ENCODE measurements at regions not wholly inside any gene's neighbourhood (a gene's known extent, or its start where the extent isn't known, plus 50 kb on each side); places are given as distances from the start of the nearest gene placed in this dataset.
"Not testable (repeated sequence)": the region's sequence is repeated elsewhere in the genome, so short reads cannot be mapped to it uniquely, and the experiment has no call there.

DNA sequence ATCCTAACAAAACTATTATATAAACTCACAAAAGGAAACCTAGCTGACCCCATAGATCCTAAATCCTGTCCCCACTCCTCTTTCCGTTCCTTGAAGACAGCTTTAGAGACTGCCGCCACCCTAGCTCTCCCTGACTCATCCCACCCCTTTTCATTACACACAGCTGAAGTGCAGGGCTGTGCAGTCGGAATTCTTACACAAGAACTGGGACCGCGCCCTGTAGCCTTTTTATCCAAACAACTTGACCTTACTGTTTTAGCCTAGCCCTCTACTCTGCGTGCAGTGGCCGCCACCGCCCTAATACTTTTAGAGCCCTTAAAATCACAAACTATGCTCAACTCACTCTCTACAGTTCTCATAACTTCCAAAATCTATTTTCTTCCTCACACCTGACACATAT, 264.0 kb downstream of the SMARCA2 start:
- not testable (repeated sequence) for DNase-seq

DNA sequence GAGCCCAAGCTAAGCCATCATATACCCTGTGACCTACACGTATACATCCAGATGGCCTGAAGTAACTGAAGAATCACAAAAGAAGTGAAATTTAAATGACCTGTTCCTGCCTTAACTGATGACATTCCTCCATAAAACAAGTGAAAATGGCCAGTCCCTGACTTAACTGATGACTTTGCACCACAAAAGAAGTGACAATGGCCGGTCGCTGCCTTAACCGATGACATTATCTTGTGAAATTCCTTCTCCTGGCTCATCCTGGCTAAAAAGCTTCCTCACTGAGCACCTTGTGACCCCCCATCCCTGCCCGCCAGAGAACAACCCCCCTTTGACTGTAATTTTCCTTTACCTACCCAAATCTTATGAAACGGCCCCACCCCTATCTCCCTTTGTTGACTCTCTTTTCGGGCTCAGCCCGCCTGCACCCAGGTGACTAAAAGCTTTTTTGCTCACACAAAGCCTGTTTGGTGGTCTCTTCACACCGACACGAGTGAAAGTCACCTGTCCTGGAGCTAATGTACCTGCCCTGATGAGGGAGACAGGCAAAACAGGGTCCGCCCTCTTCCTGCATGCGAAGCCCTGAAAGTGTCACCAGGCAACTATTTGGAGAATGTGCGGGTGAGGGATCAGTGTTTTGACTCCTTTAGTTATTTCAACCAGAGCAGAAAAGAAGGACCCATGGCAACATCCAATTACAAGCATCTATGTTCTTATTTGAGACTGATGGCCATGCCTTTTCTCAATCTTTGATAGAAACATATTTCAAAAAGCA, 266.1 kb downstream of the SMARCA2 start:
- DNase-seq = no peak

DNA sequence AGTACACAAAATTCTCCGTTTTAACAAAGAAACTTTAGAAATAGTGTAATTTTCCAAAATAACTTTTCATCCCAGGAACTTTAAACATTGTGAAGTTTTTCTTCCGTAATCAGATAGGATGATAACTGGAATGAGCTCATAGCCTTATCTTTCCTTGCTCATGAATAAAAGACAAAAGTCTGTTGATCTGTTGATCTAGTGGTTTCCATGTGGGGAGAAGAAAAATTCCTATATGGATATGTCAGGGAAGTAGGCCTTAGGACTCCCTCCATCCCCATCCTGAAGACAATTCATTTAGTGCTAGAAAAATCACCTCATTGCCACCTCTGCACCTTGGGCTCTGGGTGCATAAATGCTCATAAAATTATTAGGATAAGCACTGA, 266.6 kb downstream of the SMARCA2 start:
- no peak for DNase-seq

DNA sequence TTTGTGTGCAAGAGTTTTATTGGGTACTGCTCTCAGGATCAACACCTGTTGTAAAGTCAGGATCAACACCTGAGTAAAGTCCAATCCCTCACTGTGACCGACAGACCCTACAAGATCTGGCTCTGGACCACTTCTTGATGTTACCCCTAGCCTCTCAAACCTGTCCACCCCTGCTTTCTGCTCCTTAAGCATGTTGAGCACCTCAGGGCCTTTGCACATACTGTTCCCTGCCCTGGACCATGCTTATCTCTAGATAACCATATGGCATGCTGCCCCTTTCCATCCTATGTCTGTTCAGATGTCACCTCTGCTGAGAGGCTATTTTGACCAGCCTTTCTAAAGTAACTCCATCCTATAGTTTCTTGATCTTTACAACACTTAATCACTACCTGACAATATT, 269.6 kb downstream of the SMARCA2 start:
- no peak for DNase-seq

DNA sequence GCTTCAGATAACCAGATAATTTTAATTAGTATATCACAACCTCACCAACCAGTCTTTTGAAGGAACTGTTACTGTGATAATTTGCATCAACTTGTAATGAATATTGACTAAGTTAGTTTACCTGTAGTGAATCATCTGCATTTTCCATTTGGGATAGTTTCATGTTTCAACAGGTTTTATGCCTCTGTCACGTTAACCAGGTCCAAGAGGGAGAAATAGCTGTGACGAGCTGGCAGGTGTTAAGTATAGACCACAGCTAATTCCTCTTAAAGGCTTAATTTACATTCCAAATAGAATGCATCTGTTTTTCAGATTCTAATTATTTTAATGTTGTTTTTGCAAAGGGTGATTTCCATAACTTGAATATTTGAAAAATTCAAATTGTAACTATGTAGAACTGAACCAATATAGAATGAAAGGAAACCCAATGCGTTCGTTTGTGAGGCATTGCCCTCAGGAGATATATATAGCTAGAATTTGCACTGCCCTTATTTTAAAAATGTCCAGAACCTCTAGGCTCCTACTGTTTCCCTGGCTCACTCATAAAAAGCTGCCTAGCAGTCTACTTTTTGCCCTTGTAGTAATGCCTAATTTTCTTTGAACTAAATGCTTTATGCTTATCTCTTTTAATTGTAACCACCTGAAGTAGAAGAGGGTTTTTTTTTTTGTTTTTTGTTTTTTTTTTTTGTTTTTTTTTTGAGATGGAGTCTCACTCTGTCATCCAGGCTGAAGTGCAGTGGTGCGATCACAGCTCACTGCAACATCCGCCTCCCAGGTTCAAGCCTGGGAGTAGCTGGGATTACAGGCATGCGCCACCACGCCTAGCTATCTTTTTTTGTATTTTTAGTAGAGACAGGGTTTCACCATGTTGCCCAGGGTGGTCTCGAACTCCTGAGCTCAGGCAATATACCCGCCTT, 270.5 kb downstream of the SMARCA2 start:
- no peak for DNase-seq

DNA sequence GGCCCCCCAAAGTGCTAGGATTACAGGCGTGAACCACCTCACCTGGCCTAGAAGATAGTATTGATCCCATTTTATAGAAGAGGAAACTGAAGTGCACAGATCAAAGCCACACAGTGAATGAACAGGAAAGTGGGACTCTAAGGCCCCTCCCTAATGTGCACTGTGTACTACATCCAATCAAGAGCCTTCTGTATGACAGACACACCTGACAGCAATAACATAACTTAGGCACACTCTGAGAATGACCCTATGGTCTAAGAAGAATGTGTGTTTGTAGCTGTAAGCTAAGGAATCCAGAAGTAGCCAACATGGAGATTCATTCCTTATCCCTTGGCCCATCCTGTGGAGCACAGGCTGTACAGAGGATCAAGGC, 271.2 kb downstream of the SMARCA2 start:
- no peak for DNase-seq

DNA sequence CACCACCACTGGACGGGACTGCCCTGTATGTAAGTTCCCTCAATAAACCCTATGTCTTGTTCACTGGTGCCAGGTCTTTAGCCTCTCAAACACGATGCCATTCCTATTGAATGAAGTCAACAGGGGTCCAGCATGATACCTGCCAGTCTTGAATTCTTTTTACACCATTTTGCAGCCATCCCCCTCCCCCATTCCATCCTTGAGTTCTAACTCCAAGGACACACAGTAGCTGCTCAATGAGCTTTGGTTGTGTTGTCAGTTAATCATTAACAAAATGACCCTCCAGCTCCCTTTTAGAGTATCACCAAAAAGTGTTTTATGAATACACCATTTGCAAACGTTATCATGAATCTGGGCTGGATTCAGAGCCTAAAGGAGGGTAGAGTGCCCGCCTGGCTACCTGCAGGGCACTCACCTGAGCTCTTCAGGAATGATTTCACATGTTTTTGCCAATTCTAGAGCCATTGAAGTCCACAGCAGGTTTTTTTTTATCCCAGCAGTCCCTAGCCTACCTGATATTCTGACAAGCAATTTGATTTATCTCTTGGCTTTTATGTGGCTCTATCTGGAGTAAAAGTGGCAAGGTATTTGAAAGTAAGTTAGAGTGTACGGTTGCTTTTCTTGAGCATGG, 271.8 kb downstream of the SMARCA2 start:
- no peak for DNase-seq

DNA sequence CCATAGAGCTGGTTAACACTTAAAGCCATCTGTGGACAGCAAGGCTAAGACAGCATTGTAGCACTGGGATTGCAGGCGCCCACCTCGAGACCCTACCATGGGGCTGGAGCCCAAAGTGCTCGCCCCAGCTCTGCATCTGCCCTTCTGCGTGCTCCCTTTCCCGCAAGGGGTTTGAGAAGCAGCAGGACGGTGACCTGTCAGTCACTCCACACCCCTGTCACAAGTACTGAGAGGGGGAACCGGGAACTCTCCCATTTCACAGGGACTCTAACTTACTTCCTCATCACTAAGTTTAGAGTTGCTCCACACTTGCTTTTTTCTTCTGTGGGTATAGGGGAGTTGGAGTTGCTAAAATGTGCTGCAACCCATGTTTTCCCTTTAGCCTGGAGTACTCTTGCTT, 273.2 kb downstream of the SMARCA2 start:
- DNase-seq = no peak

DNA sequence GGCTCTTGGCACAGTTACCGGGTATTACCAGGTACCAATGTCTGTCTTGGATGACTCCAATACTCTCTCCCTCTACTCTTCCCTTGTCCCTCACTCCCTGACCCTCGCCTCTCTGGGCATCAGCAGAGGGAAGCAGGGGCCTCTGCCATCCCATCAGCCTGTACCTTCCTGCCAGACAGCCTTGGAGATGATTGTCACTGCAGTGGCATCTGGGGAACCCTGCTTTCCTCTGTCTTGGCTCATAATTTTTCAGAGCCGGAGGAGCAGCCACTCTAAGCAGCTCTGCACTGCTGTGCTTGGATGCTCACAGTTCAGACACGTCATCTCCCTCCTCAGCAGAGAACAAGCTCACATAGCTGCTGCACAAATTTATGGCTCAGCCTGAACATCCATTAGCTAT, 274.1 kb downstream of the SMARCA2 start:
- peak; percentile 11 for DNase-seq

DNA sequence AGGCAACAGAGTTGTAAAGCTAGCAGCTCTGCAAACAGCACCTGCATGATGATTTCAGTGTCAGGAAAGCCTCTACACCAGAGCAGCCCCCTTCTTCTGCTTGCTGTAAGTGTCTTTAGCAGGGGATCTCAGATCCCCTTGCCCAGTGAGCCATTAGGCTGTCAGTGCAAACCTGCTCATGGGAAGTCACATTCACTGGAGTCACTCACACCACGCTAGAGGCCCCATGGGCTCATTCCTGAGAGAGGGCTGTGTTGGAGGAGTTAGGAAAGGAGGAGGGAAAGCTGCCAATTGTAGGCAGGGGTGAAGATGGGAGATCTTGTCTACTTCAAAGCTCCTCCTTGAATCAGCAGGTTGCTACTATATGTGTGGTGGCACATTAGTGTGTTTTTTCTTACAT, 275.2 kb downstream of the SMARCA2 start:
- DNase-seq = peak; percentile 58

DNA sequence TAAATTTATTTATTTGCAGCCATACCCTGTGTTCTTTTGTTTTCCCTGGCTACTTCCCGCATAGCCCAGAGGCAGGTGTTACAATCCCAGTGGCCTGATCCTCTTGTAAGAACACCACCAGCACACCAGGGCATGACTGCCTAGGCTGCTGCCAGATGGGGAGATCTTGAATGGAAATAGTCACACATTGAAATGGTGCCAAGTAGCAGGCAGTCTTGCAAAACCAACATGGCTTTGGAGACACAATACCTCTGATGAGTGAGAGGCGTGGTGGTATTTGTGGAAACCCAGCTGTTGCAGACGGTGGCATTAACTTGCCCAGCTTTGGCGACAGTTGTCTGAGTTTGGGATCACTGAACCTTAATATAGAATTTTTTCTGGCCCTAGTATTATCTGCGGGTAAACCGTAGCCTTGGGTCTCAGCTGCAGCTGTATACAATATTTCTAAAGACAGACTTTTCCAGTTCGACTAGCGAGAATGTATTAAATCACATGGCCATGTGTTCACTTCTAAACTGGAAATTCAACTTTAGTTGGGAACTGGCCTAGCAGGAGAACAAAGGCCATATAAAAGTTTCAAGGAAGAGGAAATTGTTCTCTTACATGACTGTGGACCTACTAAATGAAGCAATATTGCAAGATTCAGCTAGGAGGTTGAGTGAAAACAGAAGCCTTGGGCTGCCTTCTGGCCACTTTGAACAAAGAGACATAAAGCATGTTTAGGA, 277.0 kb downstream of the SMARCA2 start:
- peak; percentile 99 for DNase-seq

DNA sequence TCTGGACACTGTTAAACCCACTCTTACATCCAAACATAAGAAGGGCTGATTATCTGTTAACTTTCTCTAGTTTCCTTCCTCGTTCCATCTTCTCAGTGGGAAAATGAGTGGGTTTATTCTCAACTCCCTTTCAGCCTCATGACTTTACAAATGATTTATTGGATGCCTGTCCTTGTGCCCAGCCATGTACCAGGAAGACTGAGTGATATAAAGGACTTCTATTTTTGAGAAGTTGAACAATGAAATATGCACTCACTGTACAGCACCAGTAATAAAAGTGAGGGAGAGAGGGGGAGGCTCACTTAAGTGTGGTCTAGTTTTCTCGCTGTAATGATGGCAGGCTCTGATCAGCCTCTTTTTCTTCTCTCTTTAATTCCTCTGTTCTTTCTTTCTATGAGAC, 277.6 kb downstream of the SMARCA2 start:
- no peak for DNase-seq

DNA sequence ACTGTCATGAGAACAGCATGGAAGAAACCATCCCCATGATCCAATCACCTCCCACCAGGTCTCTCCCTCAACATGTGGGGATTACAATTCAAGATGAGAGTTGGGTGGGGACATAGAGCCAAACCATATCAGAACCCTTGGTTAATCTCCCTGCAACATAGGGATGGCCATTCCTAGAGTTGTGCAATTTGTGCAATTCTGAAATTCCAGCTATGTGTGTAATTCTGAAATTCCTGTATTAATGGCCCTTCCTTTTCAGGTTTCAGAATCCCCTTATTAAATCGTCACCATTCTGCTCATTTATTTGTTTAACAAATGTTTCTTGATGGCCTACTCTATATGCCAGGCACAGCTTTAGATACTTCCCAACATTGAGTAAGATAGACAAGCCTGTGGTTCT, 282.6 kb downstream of the SMARCA2 start:
- no peak for DNase-seq

DNA sequence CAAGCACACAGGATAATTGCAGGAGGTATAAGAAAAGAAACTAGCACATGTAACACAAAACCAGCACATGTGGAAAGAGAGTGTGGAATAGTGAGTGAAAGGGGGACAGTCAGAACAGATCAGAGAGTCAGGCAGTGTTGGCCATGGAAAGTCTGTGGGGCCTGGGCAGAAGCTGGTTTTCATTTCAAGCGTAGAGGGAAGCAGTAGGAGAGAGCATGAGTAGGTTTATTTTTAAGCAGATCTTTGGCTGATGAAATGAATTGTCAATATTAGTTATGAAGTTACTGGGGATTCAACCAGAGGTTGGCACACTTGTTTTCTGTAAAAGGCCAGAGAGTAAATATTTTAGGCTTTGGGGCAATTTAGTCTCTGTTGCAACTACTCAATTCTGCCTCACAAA, 283.1 kb downstream of the SMARCA2 start:
- DNase-seq = no peak

DNA sequence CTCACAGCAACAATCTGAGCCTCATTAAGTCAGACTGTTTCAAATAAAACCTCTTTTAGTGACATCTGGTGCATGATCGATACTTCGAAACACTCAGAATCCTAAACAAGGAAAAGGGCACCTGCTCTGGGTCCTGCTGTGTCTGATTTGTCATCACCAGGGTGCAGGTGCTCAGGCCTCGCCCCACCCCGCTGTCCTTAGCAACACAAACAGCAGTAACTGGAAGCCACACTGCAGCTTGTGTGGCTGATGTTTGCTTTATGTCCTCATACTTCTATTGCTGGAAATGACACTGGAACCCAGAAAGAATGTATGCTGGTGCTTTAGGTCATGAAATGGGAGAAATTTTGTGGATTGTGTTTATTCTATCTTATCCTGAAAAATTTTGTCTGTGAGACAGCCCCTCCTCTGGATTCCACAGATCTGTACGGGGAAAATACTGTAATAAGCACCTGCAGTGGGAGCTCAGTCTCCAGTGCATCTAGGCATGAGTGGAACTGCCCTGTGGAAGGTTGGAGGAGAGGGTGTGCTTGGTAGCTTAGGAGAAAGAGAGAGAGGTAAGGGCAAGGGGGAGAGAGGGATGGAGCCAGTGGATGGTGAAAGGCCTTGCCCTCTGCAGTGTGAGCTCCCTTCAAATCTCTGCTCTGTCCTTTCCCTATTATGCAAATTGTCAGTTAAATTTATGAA, 284.2 kb downstream of the SMARCA2 start:
- DNase-seq = peak; percentile 100

DNA sequence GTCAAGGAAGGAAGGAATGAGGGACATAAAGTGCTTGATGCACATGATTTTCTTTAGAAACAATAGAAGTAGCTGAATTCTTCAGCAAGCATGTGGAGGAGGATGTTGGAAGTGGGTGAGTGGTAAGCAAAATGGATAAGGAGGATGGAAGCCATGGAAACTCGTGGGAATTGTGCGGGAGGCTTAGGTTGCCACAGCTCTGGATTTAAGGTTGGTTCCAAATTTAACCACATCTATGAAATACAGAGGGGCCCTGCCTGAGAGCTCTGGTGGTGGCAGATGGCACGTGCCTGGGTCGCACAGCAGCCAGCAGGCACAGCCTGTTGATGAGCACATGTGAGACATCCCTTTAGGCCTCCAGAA, 284.7 kb downstream of the SMARCA2 start:
- peak; percentile 46 for DNase-seq

DNA sequence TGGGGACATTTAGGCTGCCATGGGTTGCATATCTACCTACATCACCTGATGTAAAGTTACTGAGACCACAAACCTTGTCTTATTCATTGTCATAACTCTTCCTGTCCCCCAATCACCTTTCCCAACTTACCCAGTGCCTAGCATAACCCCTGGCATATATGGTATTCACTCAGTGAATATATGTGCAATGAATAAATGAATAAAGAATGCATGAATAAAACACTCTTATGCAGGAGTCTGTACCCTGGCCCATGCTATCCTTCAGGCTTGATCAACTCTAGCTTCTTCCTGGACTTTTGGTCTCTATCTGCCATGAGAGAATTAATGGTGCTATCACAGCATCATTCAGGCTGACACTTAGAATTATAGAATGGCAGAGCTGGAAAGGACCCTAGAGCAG, 285.2 kb downstream of the SMARCA2 start:
- DNase-seq = no peak

DNA sequence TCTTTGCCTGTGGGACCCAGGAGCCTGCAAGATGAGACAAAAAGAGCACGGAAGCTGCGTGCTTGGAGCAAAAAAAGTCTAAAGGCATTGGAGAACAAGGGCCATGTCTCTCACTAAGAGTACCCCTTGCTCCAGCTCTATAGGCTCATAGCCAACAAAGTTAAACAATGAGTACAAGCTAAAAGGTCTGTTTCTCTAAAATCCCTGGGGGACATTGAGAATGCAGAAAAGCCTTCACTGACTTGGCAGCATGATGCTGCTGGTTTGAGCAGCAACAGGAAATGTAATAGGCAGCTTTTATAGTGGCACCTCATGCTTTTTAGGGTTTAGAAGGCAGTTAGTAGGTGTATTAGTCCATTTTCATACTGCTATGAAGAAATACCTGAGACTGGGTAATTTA, 287.5 kb downstream of the SMARCA2 start:
- no peak for DNase-seq

DNA sequence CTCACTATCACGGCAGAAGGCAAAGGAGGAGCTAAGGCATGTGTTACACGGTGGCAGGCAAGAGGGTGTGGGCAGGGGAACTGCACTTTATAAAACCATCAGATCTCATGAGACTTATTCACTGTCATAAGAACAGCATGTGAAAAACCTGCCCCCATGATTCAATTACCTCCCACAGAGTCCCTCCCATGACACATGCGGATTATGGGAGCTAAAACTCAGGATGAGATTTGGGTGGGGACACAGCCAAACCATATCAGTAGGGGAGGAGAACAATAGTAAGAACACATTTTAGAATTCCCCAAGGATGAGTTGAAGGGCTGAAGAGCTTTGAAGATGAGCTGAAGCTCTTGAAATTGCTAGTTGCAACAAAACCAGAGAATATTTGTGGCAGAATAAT, 287.9 kb downstream of the SMARCA2 start:
- no peak for DNase-seq

DNA sequence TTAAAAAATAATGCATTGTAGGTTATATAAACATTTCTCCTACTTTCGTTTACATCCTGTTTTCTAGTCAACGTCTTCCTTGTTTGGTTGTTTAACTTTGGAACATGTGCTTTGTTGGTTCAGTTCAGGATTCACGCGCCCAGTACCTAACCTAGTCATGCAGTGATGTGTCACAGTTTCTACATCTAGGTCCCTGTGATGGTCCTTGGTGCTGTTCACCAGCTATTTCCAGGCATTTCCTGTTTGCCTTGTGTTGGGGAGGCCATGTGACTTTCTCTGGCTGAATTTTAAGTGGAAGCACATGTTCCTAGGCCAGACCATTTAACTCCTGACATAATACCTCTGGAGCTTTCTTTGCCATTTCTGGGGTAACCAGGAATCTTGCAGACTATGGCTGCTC, 292.3 kb downstream of the SMARCA2 start:
- no peak for DNase-seq

DNA sequence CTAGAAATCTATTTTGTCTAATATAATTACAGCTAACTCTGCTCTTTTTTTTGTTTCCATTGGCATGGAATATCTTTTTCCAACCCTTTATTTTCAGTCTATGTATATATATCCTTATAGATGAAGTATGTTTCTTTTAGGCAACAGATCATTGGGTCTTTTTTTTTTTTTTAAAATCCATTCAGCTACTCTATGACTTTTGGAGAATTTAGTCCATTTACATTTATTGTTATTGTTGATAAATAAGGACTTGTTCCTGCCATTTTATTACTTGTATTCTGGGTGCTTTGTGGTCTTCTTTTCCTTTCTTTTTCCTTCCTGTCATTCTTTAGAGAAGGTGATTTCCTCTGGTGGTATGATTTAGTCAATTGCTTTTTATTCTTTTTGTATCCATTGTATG, 296.8 kb downstream of the SMARCA2 start:
- DNase-seq = no peak

DNA sequence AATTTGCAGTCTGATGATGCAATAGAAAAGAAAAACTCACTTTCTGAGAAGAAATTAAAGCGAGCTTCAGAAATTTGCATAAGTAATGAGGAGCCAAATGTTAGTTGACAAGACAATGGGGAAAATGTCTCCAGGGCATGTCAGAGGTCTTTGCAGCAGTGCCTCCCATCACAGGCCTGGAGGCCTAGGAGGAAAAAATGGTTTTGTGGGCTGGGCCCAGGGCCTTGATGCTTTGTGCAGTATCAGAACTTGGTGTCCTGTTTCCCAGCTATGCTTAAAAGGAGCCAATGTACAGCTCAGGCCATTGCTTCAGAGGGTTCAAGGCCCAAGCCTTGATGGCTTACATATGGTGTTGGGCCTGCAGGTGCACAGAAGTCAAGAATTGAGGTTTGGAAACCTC, 298.4 kb downstream of the SMARCA2 start:
- no peak for DNase-seq

DNA sequence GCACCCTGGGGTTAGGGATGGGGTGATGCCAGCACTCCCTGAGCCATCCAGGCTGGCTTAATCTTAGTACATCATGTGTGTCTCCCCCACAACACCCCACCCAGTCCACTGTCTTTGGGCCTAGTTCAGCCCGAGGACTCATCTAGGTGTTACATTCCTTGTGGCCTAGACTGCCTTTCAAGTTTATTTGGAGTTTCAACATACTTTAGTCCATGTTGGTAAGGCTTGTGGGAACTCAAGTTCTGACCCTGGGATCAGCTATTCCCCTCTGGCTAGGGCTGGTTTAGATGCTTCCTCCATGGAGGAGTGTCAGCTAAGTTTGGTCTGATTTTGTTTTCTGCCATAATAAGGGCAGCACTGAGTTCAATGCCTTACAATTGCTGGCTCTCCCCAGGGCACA, 302.4 kb downstream of the SMARCA2 start:
- DNase-seq = no peak

Data from NCI-H146 (cell line).